Neural cell (in vitro differentiated cells): ENCODE measurements at regions not wholly inside any gene's neighbourhood (a gene's known extent, or its start where the extent isn't known, plus 50 kb on each side); places are given as distances from the start of the nearest gene placed in this dataset.

ENCODE experiments used
- CTCF ChIP-seq: fragments of 450-650 bp; IDR thresholded peaks from 2 replicates; pipeline ENCODE4 v1.5.1; 2014; ENCODE audit warnings: antibody characterized with exemption, mild to moderate bottlenecking, moderate library complexity; ENCODE audit not compliant: poor library complexity, severe bottlenecking
- EP300 ChIP-seq: fragments of 450-650 bp; conservative IDR thresholded peaks from 2 replicates; pipeline ENCODE4 v1.6.1; 2014; ENCODE audit warnings: antibody characterized with exemption, mild to moderate bottlenecking, moderate library complexity; ENCODE audit not compliant: poor library complexity, severe bottlenecking
- EZH2 ChIP-seq: fragments of 200-600, 300-800 bp; shearing (Covaris generic), sonication (generic); IDR thresholded peaks from 2 replicates; pipeline ENCODE4 v1.6.1; 2014; ENCODE audit warnings: antibody characterized with exemption, low read length, borderline replicate concordance, mild to moderate bottlenecking; ENCODE audit not compliant: insufficient read depth, poor library complexity, severe bottlenecking
- MXI1 ChIP-seq: fragments of 450-650 bp; conservative IDR thresholded peaks from 2 replicates; pipeline ENCODE4 v1.6.1; 2014; ENCODE audit warnings: antibody characterized with exemption, mild to moderate bottlenecking; ENCODE audit not compliant: poor library complexity, severe bottlenecking
- POLR2AphosphoS5 ChIP-seq: IDR thresholded peaks from 2 replicates; pipeline ENCODE4 v1.6.1; 2012
- RAD21 ChIP-seq: fragments of 450-650 bp; conservative IDR thresholded peaks from 2 replicates; pipeline ENCODE4 v1.6.1; 2014; ENCODE audit warnings: antibody characterized with exemption, mild to moderate bottlenecking, moderate library complexity
- REST ChIP-seq: IDR thresholded peaks from 2 replicates; pipeline ENCODE4 v1.6.1; 2012; ENCODE audit warnings: borderline replicate concordance
- SMC3 ChIP-seq: fragments of 450-650 bp; conservative IDR thresholded peaks from 2 replicates; pipeline ENCODE4 v1.6.1; 2014; ENCODE audit warnings: antibody characterized with exemption, mild to moderate bottlenecking, moderate library complexity; ENCODE audit not compliant: poor library complexity
- TAF1 ChIP-seq: IDR thresholded peaks from 2 replicates; pipeline ENCODE4 v1.6.1; 2012; ENCODE audit warnings: low read depth

- TF ChIP-seq EP300 (no peak), CTCF (no peak), EZH2 (no peak), RAD21 (no peak), TAF1 (no peak), POLR2AphosphoS5 (no peak), MXI1 (no peak), REST (no peak), SMC3 (no peak)
Observed at GRCh38 chr4:147052361-147052760, 106.7 kb upstream of the TTC29 start.
